Skin of body (tissue), 1 donor: ENCODE measurements at regions not wholly inside any gene's neighbourhood (a gene's known extent, or its start where the extent isn't known, plus 50 kb on each side); places are given as distances from the start of the nearest gene placed in this dataset.
A peak's percentile ranks its signal among the peaks of the same experiment; 100 is the strongest.

ENCODE experiments used
- DNase-seq: peaks from one replicate; lab custom pipeline; 2025; lab: John Stamatoyannopoulos, UW

GRCh38 chr9:89554307-89555035 lies 50.3 kb upstream of the GADD45G start:
- no peak for DNase-seq

- no peak for DNase-seq
Measured at GRCh38 chr9:89553451-89554010, 51.3 kb upstream of the GADD45G start.

- no peak for DNase-seq
Measured at GRCh38 chr9:89550346-89550927, 52.5 kb upstream of the SEMA4D start.

GRCh38 chr9:89549031-89549644 lies 51.2 kb upstream of the SEMA4D start:
- DNase-seq: peak; percentile 23

- no peak for DNase-seq
Measured at GRCh38 chr9:89548071-89548638, 50.2 kb upstream of the SEMA4D start.
